OCI-LY7 (cell line): ENCODE measurements at regions not wholly inside any gene's neighbourhood (a gene's known extent, or its start where the extent isn't known, plus 50 kb on each side); places are given as distances from the start of the nearest gene placed in this dataset.

Source experiments
- BruUV-seq: library from RNA; stranded (reverse); fragments of 400-500 nt; replicated peaks from 2 replicates; lab custom pipeline; 2021; lab: Mats Ljungman, UMichigan
- CTCF ChIA-PET: fragments of 300-600 bp; sonication (Branson Sonifier 250); formaldehyde crosslinking; loops from one replicate; lab custom pipeline; 2022; ENCODE audit warnings: antibody characterized with exemption; ENCODE audit not compliant: unreplicated experiment; lab: Charles Lee
- POLR2A ChIA-PET: fragments of 300-600 bp; sonication (Branson Sonifier 250); formaldehyde crosslinking; loops from one replicate; lab custom pipeline; 2022; ENCODE audit warnings: antibody characterized with exemption; lab: Charles Lee
- DNase-seq: peaks from one replicate; pipeline ENCODE4 v3.0.0-alpha.2; 2015; ENCODE audit warnings: low spot score
- H2AFZ ChIP-seq: fragments of 200-600 bp; sonication (generic), shearing (Covaris generic); 2 replicates; pipeline ENCODE4 v1.6.1; 2014; ENCODE audit warnings: mild to moderate bottlenecking, antibody characterized with exemption, low read length, moderate library complexity
- H3K27ac ChIP-seq: fragments of 200-600 bp; sonication (generic); 2 replicates; pipeline ENCODE4 v1.5.1; 2014; ENCODE audit warnings: mixed run types, low read depth, mild to moderate bottlenecking, moderate library complexity, low read length, inconsistent platforms; ENCODE audit not compliant: poor library complexity, severe bottlenecking
- H3K36me3 ChIP-seq: fragments of 200-600 bp; sonication (generic); 2 replicates; pipeline ENCODE4 v1.6.1; 2014; ENCODE audit warnings: mild to moderate bottlenecking, antibody characterized with exemption, low read length, moderate library complexity, mixed read lengths; ENCODE audit not compliant: insufficient read depth
- H3K4me1 ChIP-seq: fragments of 200-600 bp; sonication (generic); 2 replicates; pipeline ENCODE4 v1.5.1; 2014; ENCODE audit warnings: mild to moderate bottlenecking, low read length; ENCODE audit not compliant: insufficient read depth, poor library complexity, severe bottlenecking
- H3K4me2 ChIP-seq: fragments of 200-600 bp; sonication (generic); 2 replicates; pipeline ENCODE4 v1.6.1; 2014; ENCODE audit warnings: mild to moderate bottlenecking, low read length
- H3K4me3 ChIP-seq: fragments of 200-600 bp; sonication (generic); 2 replicates; pipeline ENCODE4 v1.5.1; 2014; ENCODE audit warnings: mild to moderate bottlenecking, low read depth, low read length; ENCODE audit not compliant: poor library complexity, severe bottlenecking
- H3K79me2 ChIP-seq: fragments of 200-600 bp; sonication (generic); 2 replicates; pipeline ENCODE4 v1.6.1; 2016; ENCODE audit warnings: low read depth, mild to moderate bottlenecking, low read length, moderate library complexity, mixed read lengths; ENCODE audit not compliant: insufficient read depth
- H3K9me2 ChIP-seq: fragments of 200-600 bp; sonication (generic); 2 replicates; pipeline ENCODE4 v1.6.1; 2016; ENCODE audit warnings: mild to moderate bottlenecking, low read length, mixed read lengths; ENCODE audit not compliant: insufficient read depth
- H3K9me3 ChIP-seq: fragments of 200-600 bp; sonication (generic); 2 replicates; pipeline ENCODE4 v1.6.1; 2014; ENCODE audit warnings: mild to moderate bottlenecking, mixed run types, low read length, mixed read lengths
- H4K20me1 ChIP-seq: fragments of 200-600 bp; sonication (generic); 2 replicates; pipeline ENCODE4 v1.6.1; 2014; ENCODE audit warnings: mild to moderate bottlenecking, antibody characterized with exemption, low read length, moderate library complexity, mixed read lengths; ENCODE audit not compliant: insufficient read depth
- EZH2phosphoT487 ChIP-seq: fragments of 200-600 bp; sonication (generic); IDR thresholded peaks from 2 replicates; pipeline ENCODE4 v1.6.1; 2018; ENCODE audit warnings: low read depth, borderline replicate concordance, mild to moderate bottlenecking, mixed run types, antibody characterized with exemption, low read length, moderate library complexity, mixed read lengths
- intact Hi-C: fragments of 100-400 bp; cut with micrococcal nuclease; formaldehyde crosslinking; loops from one replicate; pipeline ENCODE4 v1.10.0; 2022; ENCODE audit not compliant: unreplicated experiment
- TF ChIP-seq, protein P1 (sequence below): fragments of 200-600 bp; sonication (generic); conservative IDR thresholded peaks from 2 replicates; pipeline ENCODE4 v1.5.1; 2014; ENCODE audit warnings: mild to moderate bottlenecking, antibody characterized with exemption, low read length, moderate library complexity, mixed read lengths

DNA sequence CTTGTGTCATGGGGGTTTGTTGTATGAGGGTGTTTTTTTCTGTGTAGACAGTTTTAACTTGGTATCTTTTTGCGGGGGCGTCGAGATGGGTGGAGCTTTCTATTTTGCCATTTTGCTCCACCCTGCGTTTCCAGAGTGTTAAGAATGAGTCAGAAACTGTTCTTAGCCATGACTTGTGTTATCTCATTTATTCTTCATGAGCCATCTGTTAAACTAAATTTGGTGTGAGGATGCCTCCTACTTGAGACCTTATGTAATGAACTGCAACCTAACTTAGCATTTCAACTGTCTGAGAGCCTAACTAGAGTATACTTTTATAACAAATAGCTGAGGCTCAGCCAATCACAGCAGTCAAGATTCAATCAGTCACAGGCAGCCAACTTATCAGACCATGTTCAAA lies 1873.5 kb downstream of the NCAM2 start:
- H2AFZ ChIP-seq, result no peak overlapping the region
- no peaks in the 10 kb centered on the region for H3K36me3 ChIP-seq
- H3K27ac ChIP-seq, result no peak overlapping the region
- intact Hi-C loops, result no loop called here
- no peak overlapping the region for H3K4me2 ChIP-seq
- no peaks in the 10 kb centered on the region for H4K20me1 ChIP-seq
- H3K9me3 ChIP-seq, result peaks cover 18% of the 10 kb centered on the region; the same call in 1 of the 2 replicates
- CTCF ChIA-PET, result no interaction called here
- H3K4me1 ChIP-seq, result no peaks in the 10 kb centered on the region
- BruUV-seq, result no TSS peak
- TF ChIP-seq, protein P1, sequence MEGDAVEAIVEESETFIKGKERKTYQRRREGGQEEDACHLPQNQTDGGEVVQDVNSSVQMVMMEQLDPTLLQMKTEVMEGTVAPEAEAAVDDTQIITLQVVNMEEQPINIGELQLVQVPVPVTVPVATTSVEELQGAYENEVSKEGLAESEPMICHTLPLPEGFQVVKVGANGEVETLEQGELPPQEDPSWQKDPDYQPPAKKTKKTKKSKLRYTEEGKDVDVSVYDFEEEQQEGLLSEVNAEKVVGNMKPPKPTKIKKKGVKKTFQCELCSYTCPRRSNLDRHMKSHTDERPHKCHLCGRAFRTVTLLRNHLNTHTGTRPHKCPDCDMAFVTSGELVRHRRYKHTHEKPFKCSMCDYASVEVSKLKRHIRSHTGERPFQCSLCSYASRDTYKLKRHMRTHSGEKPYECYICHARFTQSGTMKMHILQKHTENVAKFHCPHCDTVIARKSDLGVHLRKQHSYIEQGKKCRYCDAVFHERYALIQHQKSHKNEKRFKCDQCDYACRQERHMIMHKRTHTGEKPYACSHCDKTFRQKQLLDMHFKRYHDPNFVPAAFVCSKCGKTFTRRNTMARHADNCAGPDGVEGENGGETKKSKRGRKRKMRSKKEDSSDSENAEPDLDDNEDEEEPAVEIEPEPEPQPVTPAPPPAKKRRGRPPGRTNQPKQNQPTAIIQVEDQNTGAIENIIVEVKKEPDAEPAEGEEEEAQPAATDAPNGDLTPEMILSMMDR, result no peak
- TF ChIP-seq EZH2phosphoT487, result no peak
- no peaks in the 10 kb centered on the region for H3K79me2 ChIP-seq
- H3K9me2 ChIP-seq, result no peaks in the 10 kb centered on the region
- no peak for DNase-seq
- POLR2A ChIA-PET, result interaction anchor here (0.6 kb wide), 1 partner anchor 632 kb away, joined by 3 read pairs; no protein-coding TSS in a partner anchor
- no peak overlapping the region for H3K4me3 ChIP-seq

DNA sequence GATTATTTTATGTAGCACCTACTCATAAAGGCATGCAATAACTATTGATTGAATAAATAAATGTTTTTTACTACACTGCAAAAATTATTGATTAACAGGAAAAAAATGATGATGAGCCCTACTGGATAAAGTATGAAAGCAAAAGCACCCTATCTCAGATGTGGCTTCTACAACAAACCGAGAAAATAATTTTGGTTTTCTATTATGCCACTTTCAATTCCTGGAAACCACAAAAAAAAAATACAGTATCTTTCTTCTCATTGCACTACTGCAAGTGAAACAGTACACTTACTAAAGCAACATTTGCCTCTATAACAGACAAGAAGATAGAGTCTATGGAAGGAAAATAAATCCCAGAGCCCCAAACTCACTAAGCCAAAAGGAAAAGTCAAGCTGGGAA lies 1882.4 kb downstream of the NCAM2 start:
- no peak overlapping the region for H3K4me3 ChIP-seq
- TF ChIP-seq EZH2phosphoT487, result no peak
- TF ChIP-seq, protein P1, result no peak
- no peaks in the 10 kb centered on the region for H3K36me3 ChIP-seq
- no peaks in the 10 kb centered on the region for H3K79me2 ChIP-seq
- no peaks in the 10 kb centered on the region for H4K20me1 ChIP-seq
- no peak overlapping the region for H3K27ac ChIP-seq
- no peak overlapping the region for H3K4me2 ChIP-seq
- BruUV-seq, result no TSS peak
- no peak overlapping the region for H2AFZ ChIP-seq
- H3K9me2 ChIP-seq, result no peaks in the 10 kb centered on the region
- CTCF ChIA-PET, result no interaction called here
- intact Hi-C loops, result no loop called here
- peaks cover 16% of the 10 kb centered on the region; the same call in 1 of the 2 replicates for H3K9me3 ChIP-seq
- POLR2A ChIA-PET, result no interaction called here
- H3K4me1 ChIP-seq, result no peaks in the 10 kb centered on the region
- no peak for DNase-seq

DNA sequence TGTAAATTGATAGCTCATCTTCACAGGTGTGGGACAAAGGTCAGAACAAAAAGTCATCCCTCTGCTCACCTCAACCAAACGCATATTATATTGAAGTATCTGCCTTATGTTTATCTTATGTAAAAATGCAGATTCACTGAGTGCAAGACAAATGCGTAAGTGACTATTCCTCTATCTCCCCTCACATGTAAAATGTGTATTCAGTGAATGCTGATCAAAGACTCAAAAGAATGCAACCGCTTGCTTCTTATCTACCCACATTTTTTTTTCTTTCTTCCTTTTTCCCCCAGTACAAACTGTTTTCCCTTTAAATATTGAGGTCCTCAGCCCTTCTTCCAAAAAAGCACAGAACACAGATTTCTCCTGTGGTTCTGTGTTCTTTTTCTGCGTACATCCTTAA lies 1882.9 kb downstream of the NCAM2 start:
- H3K4me3 ChIP-seq, result no peak overlapping the region
- no peak overlapping the region for H2AFZ ChIP-seq
- H4K20me1 ChIP-seq, result no peaks in the 10 kb centered on the region
- intact Hi-C loops, result no loop called here
- CTCF ChIA-PET, result no interaction called here
- TF ChIP-seq EZH2phosphoT487, result no peak
- TF ChIP-seq, protein P1, result no peak
- peaks cover 11% of the 10 kb centered on the region; the same call in 1 of the 2 replicates for H3K9me3 ChIP-seq
- H3K4me1 ChIP-seq, result no peaks in the 10 kb centered on the region
- no peaks in the 10 kb centered on the region for H3K9me2 ChIP-seq
- POLR2A ChIA-PET, result no interaction called here
- no peak for DNase-seq
- no peaks in the 10 kb centered on the region for H3K36me3 ChIP-seq
- H3K27ac ChIP-seq, result no peak overlapping the region
- H3K79me2 ChIP-seq, result no peaks in the 10 kb centered on the region
- no peak overlapping the region for H3K4me2 ChIP-seq
- no TSS peak for BruUV-seq
